ENCODE measurements at regions not wholly inside any gene's neighbourhood (a gene's known extent, or its start where the extent isn't known, plus 50 kb on each side); places are given as distances from the start of the nearest gene placed in this dataset.

GRCh38 chr16:79868841-79869240 is 268.3 kb upstream of the MAF start:
- Mint-ChIP-seq H3K4me3 (no peak overlapping the region), H3K36me3 (ENCODE audit: insufficient read depth in 1 of 3, low read depth in 3 of 3) (no peaks in the 10 kb centered on the region), H3K27me3 (ENCODE audit: low read depth) (peaks cover 3% of the 10 kb centered on the region), H3K9me3 (no peaks in the 10 kb centered on the region), H3K27ac (no peak overlapping the region), H3K4me1 (no peaks in the 10 kb centered on the region)
- Histone ChIP-seq H4K20me1 (ENCODE audit: control insufficient read depth, insufficient read depth, insufficient read length) (no peaks in the 10 kb centered on the region), H3K4ac (ENCODE audit: low read depth, low read length) (no peak overlapping the region), H3T11ph (ENCODE audit: low read length) (no peak overlapping the region), H2BK12ac (ENCODE audit: insufficient read length, low read depth, low read length) (no peak overlapping the region), H3K23me2 (ENCODE audit: insufficient read length, low read depth, low read length, poor library complexity, severe bottlenecking) (no peaks in the 10 kb centered on the region), H2BK20ac (ENCODE audit: low read depth, low read length, poor library complexity, severe bottlenecking) (no peak overlapping the region), H3K14ac (ENCODE audit: insufficient read depth, low read length) (no peak overlapping the region), H2BK120ac (ENCODE audit: low read depth, low read length, poor library complexity, severe bottlenecking) (no peak overlapping the region), H2AFZ (ENCODE audit: low read length) (no peak overlapping the region), H3K9ac (ENCODE audit: extremely low read depth, insufficient read length, low read length) (no peak overlapping the region), H2AK5ac (ENCODE audit: insufficient read length, low read length) (no peak overlapping the region), H3K56ac (ENCODE audit: insufficient read length, low read depth, low read length) (no peak overlapping the region), H2BK5ac (ENCODE audit: insufficient read length, low read length) (no peak overlapping the region), H3K4me1 (ENCODE audit: insufficient read depth, low read length) (no peaks in the 10 kb centered on the region), H3K18ac (ENCODE audit: insufficient read length, low read depth, low read length) (no peak overlapping the region), H4K5ac (ENCODE audit: insufficient read length, low read depth, low read length) (no peak overlapping the region), H4K8ac (replicated peaks; ENCODE audit: insufficient read length, low read depth, low read length) (no peak overlapping the region), H3K9me3 (ENCODE audit: control insufficient read depth, low read depth, low read length) (no peaks in the 10 kb centered on the region), H3K27me3 (ENCODE audit: insufficient read depth, low read length) (no peaks in the 10 kb centered on the region), H2BK15ac (ENCODE audit: low read depth, low read length) (no peak overlapping the region), H3K4me2 (ENCODE audit: insufficient read depth, insufficient read length, low read length) (no peak overlapping the region), H3K27ac (ENCODE audit: insufficient read length, low read depth, low read length) (no peak overlapping the region), H3K79me1 (ENCODE audit: insufficient read depth, low read depth, low read length, poor library complexity, severe bottlenecking) (no peaks in the 10 kb centered on the region), H3K23ac (ENCODE audit: insufficient read length, low read depth, low read length) (no peak overlapping the region), H4K91ac (ENCODE audit: insufficient read length, low read depth, low read length) (no peak overlapping the region), H3K79me2 (ENCODE audit: insufficient read depth, low read length) (no peaks in the 10 kb centered on the region)
- no peak for TF ChIP-seq CTCF (conservative IDR thresholded peaks at IDR 0.05)
- no CpG with 5 or more reads among the region's 2 CpGs for WGBS (ENCODE audit: extremely low coverage, insufficient read length, low lambda C conversion rate)
- DNase-seq: no peak

Measured in H9 (cell line).